Glomerular visceral epithelial cell (primary cell): ENCODE measurements at regions not wholly inside any gene's neighbourhood (a gene's known extent, or its start where the extent isn't known, plus 50 kb on each side); places are given as distances from the start of the nearest gene placed in this dataset.

Experiments
- DNase-seq: peaks from one replicate; pipeline ENCODE4 v3.0.0-alpha.2; 2016; ENCODE audit errors: extremely low spot score

DNA sequence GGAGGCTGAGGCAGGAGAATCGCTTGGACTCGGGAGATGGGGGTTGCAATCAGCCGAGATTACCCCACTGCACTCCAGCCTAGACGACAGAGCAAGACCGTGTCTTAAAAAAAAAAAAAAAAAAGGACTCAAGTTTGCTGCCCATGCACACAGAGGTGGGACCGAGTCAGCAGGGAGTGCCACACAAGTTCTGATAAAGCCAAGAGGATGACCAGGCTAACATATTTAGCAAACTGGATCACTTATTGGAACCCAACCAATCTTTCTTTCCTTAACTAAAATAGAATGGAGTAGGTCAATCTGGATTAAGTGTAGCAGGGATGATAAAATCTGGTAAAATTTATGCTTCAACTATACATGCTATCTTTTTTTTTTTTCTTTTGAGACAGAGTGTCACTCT, 190.4 kb upstream of the FOXN3 start:
- no peak for DNase-seq

DNA sequence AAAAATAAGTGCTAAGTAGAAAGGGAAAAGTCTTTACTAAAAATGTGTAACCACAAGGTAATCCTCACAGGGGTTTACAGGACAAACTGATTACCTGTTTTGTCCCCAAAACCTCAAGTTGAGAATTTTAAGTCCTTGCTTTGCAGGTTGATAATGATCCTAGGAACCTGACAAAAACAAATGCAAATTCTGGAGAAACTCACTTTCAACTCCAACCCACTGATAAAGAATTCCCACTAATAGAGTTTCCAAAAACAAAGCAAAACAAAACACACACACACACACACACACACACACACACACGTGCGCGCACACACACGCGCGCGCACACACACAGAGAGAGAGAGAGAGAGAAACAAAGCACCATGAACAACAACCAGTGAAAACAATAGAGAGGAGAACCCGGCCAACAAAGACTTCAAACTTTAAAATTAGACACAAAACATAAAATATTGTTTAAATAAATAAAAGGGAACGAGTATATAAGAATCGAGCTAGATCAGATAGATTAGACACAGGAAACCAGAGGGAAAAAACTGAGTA, 187.0 kb upstream of the FOXN3 start:
- no peak for DNase-seq

DNA sequence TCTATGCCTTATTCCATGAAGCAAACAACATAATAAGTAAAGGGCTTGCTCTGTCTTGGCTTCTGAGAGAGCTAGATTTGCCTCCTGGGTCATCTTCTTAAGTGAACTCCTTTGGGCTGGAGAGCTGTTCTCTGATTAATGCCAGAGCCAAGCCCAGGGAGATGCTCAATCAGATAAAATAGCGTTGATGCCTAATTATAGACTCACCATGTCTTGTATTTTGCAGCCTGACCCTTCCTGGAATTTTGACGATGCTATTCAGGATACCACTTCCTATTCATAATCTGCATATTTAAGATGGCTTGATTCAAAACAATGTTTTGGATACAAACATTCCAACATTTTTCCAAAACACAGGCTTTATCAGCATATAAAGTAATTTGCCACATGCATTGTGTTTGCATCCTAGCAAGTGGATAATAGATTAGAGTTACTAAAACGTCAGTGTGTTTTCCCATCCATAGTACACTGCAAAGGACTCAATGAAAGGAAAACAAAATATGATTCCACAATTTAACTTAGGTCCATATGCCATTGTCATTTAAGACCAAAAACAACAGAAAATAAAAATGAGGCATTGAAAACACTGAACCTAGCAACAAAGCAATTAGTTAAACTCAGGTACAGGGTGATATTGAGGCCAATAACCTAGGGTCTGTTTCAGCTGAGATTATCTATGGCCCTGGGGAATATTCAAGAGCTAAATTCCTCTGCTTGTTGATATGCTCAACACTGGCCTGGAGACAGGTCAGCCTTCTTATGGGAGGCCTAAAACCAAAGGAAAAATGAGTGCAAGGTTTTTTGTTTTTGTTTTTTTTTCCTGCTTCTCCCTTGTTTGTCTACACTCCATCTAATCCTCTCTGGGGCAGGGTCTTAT, 184.2 kb upstream of the FOXN3 start:
- no peak for DNase-seq

DNA sequence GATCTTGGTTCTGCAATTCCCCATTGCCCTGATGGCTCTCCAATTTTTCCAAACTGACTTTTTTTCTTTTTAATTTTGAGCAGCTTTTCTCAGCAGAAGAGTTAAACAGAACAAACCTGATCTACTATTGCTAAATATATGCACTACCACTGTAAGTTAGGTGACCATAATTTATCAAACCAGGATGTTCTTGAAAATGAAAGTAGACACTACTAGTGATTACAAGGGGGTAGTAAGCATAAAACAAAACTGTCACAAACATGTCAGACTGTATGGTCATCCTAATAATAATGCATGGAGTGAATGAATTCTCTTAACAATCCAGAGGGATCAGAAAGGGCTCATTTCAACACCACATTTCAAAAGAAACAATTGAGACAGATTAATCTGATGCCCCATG, 183.0 kb upstream of the FOXN3 start:
- DNase-seq, result no peak

DNA sequence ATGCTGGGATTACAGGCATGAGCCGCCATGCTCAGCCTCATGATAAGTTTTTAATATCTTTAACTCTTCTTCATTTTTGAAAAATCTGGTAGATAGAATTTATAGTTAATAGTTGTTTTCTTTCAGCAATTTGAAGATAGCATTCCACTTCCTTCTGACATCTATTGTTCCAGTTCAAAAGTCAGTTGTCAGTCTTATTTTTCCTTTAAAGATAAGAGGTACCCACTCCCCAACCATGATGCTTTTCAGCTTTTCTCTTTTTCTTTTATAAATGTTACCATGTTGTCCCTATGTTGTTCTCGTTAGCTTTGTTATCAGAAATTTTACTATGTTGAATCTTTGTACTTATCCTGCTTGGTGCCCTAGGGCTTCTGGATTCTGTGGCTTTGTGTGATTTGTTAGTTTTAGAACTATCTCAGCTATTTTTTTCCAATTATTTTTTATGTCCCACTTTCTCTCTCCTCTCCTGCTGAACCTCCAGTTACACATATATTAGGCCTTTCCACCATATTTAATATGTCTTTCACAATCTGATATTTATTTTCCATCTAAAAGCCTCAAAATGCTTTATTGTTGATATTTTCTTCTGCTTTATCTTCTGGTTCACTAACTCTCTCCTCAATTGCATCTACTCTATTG, 181.6 kb upstream of the FOXN3 start:
- no peak for DNase-seq

DNA sequence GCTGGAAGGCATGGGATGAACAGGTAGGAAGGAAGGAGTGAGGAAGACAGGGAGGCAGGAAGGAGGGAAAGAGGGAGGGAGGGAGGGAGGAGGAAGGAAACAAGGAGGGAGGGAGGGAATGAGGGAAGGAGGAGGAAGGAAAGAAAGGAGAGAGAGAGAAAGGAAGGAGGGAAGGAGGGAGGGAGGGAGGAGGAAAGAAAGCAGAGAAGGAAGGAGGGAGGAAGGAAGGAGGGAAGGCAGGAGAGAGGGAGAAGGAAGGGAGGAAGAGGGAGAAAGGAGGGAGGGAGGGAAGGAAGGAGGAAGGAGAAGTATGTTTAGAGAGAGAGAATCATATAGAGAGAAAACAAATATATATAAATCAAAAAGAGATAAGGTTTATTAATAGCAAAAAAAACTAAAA, 175.9 kb upstream of the FOXN3 start:
- no peak for DNase-seq

DNA sequence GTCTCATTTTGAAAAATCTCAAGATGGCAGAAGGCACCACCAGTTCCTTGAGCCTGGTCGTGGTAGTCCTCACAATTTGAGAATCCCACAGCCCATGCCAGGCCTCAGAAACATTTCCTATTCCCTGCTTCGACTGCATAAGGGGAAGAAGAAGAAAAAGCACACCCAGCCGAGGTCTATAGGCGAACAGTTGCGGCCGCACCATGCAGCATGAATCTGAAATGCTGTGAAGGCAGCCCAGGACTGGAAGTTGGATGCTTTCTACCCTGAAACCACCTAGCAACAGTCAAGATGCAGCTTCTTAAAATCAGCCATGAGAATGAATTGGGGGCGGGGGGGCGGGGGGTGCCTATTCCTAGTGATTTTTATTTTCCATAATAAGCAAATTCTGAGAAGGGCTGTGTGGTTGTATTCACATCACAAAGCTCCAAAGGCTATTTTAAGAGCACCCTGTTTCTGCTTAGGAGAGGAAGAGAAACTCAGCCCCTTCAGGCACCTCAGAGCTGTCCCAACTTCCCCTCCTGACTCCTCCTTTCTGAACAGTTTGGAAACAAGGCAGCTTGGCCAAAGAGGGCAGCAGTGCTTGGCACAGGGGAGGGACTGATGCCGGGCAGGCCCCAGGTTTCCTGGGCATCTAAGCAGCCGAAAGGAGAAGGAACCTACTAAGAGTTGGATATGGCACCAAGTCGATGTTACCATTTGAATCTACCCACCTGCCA, 172.5 kb upstream of the FOXN3 start:
- no peak for DNase-seq

DNA sequence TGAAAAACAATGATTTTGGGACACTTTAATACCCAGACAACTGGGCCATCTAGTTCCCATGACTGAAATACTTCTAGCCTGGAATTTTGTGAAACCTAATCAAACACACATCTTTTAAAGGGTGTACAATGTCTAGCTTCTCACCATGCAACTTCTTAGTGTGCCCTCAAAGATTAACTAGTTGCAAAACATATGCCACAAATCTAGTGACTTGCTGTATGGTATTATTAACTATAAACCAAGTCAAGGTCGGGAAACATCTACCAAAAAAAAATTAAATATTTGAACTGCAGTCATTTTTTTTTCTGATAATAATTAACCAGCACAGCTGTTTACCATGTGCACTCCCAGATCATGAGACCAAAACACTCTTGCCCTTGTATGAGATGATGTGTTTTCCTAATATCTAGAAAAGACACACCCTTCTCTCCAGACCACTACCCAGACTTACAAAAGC, 171.8 kb upstream of the FOXN3 start:
- DNase-seq, result no peak

DNA sequence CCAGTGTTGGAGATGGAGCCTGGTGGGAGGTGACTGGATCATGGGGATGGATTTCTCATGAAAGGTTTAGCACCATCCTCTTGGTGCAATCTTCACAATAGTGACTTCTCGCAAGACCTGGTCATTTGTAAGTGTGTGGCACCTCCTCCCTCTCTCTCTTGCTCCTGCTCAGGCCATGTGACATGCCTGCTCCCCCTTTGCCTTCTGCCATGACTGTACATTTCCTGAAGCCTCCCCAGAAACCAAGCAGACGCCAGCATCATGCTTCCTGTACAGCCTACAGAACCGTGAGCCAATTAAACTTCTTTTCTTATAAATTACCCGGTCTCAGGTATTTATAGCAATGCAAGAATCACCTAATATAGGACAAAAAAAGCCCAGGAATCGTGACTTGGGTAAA, 171.0 kb upstream of the FOXN3 start:
- DNase-seq, result no peak

DNA sequence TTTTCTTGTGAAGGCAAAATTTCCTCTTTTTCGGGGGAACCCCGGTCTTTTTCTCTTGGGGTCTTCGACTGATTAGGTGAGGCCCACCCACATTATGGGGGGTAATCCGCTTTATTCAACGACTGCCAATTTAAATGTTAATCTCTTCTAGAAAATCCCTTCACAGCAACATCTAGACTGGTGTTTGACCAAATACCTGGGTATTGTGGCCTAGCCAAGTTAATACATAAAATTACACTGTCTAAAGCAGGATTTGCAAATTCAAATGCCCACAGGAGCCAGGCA, 170.0 kb upstream of the FOXN3 start:
- no peak for DNase-seq

DNA sequence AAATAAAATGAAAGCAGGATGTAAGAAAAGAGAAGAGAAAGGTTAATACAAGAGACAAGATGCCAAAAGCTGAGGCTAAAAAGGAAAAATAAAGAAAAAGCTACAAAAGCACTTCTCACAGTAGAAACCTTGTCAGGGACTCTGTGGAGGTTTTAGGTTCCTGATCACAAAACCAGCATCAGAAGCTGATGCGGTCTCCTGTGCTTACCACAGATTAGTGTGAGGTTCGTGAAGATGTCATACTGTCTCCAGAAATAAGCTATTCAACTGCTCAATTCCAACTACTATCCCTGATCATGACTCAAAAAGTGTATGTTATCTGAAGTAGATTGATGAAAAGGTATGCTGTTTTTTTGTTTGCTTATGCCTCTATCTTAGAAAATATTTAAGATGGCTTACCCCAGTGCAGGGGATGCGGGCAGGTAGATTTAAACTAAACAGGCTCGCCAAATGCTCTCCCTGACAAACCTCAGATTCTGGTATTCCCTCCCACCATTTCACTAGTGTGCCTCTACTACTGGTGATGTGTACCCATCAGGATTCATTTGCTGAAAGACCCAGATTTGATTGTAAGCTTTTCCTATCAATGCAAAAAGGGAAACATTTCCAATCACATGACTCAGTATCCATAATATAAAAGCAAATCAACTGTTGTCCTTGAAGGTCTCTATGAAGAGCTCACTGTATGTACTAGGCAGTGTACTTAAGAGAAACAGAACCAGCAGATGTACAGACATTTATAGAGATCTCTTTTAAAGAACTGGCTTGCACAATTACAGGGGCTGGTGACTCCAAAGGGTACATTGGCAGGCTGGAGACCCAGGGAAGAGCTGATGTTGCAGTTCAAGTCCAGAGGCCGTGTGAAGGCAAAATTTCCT, 169.5 kb upstream of the FOXN3 start:
- DNase-seq, result no peak

DNA sequence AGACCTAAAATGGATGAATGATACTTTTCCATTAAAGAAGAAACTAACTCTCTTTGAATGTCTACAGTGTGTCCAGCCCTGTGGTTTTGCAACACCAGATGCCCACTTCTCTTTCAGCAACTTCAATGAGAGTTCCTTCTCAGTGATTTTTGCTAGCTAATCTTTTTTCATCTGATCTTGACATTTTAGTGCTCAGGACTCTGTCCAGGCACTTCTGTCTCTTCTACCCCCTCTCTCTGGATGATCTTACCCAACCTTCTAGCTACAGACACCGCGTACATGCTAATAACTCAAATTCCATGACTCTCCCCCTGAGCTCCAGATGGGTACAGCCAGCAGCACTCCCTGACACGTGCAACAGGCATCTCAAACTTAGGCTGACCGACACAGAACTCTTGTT, 161.1 kb upstream of the FOXN3 start:
- DNase-seq, result no peak

DNA sequence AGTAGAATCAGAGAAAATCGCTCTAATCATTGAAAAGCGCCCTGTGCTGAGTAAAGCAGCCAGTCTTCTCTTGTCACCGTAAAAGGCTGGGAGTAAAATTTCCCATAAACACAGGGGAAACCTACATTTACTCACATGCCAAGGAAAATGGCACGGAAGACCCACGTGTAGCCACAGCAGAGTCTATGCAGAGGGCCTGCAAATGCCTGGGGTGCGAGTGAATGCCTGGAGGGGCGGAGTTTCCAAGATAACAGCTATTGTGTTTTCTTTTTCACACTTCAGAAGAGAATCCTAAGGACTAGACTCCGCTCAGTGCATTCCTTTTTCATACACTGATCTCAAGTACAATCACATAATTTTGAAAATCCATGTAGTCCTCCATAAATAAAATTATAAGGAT, 159.9 kb upstream of the FOXN3 start:
- DNase-seq, result no peak

DNA sequence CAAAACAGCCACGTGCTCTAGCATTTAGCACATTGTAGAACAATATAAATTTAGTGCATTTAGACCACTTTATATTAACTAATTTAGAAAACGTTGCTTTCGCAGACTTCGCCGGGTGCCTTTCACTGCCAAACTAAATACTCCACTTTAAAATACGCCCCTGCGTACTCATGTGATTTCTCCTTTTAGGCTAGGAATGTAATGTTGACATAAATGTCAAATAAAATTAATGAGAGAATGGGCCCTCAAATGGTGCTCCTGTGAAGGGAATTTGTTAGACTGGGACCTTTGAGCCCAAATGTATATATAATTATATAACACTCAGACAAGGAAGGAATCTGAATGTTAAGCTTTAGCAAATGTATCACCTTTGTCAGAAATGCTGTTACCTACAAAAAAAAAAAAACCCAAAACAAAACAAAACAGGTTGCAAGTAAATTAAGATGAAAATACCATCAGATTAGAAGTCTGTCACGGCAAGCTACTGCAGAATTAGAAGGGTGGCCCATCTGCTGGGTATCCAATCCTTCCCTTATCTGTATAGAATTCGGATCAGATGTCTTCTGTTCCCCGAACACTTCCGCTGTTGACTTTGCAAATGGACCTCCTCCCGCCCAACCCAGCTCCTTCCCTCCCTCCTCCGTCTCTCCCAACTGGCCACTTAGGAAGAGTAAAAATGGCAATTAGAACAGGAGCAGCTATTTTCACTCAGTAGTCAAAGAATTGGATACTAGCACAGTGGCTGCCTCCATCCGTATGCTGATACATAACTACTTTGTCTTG, 159.3 kb upstream of the FOXN3 start:
- DNase-seq, result no peak

DNA sequence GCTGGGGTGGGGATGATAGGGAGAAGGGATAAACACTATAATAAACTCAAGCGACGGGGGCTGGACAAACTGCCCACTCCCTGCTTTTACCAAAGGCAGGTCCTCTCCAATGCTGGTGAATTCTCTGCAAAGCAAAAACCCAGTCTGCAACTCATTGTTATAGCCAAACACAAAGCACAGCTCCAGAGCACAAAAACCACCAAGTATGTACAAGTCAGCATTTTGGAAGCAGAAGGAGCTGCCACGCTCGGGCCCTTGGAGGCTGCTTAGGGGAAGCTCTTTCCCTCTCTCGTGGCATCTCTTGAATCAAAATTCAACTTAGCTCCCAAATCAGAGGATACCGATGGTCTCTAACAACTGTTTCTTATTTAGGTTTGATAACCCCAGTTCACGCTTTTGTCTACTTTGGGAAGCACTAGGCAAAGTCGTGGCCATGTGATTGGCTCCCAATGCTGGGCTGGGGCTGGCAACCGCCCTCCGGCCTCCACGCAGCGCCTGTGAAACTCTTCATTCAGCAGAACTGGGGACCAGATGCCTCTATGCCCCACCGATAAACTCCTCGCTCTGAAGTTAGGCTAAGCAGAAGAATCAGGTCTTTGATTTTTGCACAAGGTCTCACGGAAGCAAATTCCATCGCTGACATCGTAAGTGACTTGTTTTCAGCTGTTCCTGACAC, 158.5 kb upstream of the FOXN3 start:
- DNase-seq, result no peak

DNA sequence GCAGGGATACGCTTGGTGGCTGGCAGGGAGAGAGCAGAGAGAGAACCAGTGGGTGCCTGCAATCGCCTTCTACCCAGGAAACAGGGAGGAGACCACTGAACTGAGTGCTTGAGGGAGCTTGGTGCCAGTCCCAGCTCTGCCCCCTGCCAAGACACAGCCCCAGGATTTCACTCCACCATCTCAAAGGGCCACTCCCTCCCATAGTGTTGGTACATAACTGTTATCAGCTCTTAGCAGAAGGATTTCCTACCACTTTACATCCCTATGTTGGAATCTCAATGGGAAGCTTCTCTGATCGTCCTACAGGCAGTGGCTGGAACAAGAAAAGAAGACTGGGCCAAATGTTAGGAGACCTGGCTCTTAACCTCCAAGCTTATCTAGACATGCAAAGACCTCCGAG, 157.4 kb upstream of the FOXN3 start:
- DNase-seq, result no peak

DNA sequence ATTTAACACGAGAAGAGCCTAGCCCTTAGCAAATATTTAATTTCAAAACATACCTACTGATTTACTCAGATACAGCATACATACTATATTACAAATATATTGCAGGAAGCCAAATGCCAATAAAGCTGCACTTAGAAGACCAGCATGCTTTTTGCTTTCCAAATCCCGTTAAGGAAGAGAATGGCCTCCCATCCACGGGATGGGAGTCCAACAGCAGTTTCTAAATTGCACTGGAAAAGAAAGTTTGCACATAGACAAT, 156.3 kb upstream of the FOXN3 start:
- DNase-seq, result no peak

DNA sequence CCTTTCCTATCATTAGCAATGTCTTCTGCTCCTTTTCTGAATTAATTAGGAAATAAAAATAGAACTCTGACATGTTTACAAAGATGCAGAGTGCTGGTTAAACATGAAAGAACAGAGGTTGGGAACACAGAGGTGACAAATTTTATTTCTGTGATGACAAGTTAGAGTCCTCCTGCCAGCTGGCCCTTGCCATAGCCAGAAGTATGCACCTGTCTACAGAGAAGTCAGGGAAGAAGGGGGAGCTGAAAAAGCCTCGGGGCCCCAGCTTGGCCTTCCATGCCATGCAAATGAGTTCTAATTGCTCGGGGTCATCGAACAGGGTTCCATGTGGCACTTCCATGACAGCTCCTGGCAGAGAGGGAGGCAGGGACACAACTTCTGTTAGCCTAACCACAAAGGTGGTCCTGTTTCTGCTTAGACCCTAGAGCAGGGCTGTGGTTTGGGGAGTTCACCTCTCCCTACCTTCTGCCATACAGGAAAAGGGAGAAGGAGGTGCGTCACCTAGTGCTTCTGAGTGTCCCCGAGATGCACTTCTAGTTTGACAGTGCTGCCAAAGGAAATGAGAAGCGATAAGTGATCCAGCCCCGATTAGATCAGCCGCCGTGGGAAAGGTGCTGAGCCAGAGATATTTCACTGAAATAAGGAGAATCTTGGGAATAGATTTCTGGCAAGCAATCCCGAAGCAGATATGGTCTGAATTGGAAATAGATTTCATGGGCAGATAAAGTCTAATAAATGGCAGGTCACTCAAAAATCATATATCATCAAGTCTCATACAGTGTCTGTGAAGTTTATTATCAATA, 155.8 kb upstream of the FOXN3 start:
- DNase-seq, result no peak

DNA sequence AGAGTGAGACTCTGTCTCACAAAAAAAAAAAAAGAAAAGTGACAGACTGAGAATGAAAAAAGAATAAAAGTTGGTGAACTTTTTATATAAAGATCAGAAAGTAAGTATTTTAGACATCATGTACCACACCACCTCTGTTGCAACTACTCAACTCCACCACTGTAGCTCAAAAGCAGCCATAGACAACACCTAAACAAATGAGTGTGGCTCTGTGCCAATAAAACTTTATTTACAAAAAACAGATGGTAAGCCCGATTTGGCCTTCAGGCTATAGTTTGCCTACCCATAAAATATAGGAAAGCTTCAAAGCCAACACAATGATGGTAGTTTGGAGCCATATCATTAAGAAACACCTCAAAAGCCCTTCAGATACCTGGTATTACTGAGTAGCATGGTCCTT, 154.5 kb upstream of the FOXN3 start:
- DNase-seq, result no peak
